SK-N-SH (cell line): ENCODE measurements at regions not wholly inside any gene's neighbourhood (a gene's known extent, or its start where the extent isn't known, plus 50 kb on each side); places are given as distances from the start of the nearest gene placed in this dataset.

Experiments
- CTCF ChIA-PET: fragments of 300-600, 350-600 bp; formaldehyde crosslinking; extraction: SDS; loops from one replicate; lab custom pipeline; 2021; lab: Yijun Ruan, JAX
- POLR2A ChIA-PET: fragments of 350-600 bp; sonication (Branson Sonifier 250); formaldehyde crosslinking; extraction: SDS; loops from one replicate; lab custom pipeline; 2020; ENCODE audit warnings: antibody characterized with exemption, inconsistent platforms; lab: Yijun Ruan, JAX
- DNase-seq: peaks from one replicate; pipeline ENCODE4 v3.0.0; 2012
- H2AFZ ChIP-seq: fragments of 200-600 bp; sonication (generic); 2 replicates; pipeline ENCODE4 v1.8.1; 2016; ENCODE audit warnings: antibody characterized with exemption, mild to moderate bottlenecking, low read depth
- H3F3A ChIP-seq: fragments of 200-600 bp; sonication (generic); replicated peaks from 2 replicates; pipeline ENCODE3; 2016; ENCODE audit warnings: antibody characterized with exemption, mild to moderate bottlenecking; ENCODE audit not compliant: insufficient read depth
- H3K27ac ChIP-seq, 2 experiments: fragments of 200-500 bp in 1 of 2; fragments of 200-600 bp in 1 of 2; sonication (Bioruptor generic) in 1 of 2; sonication (generic), shearing (Covaris generic) in 1 of 2; 2 replicates each; pipeline versions ENCODE4 v1.5.1 to v1.6.1; 2014 to 2016; ENCODE audit warnings: low read depth in 2 of 2, inconsistent platforms in 1 of 2, low read length in 1 of 2, mild to moderate bottlenecking in 1 of 2, mixed read lengths in 1 of 2
- H3K27me3 ChIP-seq: fragments of 200-600 bp; sonication (generic), shearing (Covaris generic); 2 replicates; pipeline ENCODE4 v1.6.1; 2016; ENCODE audit warnings: mixed run types; ENCODE audit not compliant: insufficient read depth
- H3K36me3 ChIP-seq, 2 experiments: fragments of 200-500 bp in 1 of 2; fragments of 200-600 bp in 1 of 2; sonication (Bioruptor generic) in 1 of 2; sonication (generic) in 1 of 2; replicated peaks in 1 of 2; 2 replicates each; pipeline versions ENCODE3 to v1.5.1; 2014 to 2016; ENCODE audit warnings: low read length in 1 of 2, mild to moderate bottlenecking in 1 of 2; ENCODE audit not compliant: insufficient read depth in 2 of 2, control insufficient read depth in 1 of 2
- H3K4me1 ChIP-seq, 2 experiments: fragments of 200-500 bp in 1 of 2; fragments of 200-600 bp in 1 of 2; sonication (Bioruptor generic) in 1 of 2; sonication (generic), shearing (Covaris generic) in 1 of 2; 2 replicates each; pipeline versions ENCODE4 v1.5.1 to v1.6.1; 2014 to 2016; ENCODE audit warnings: low read depth in 1 of 2, low read length in 1 of 2, mixed run types in 1 of 2; ENCODE audit not compliant: insufficient read depth in 2 of 2, control insufficient read depth in 1 of 2
- H3K4me2 ChIP-seq: fragments of 200-600 bp; sonication (generic), shearing (Covaris generic); 2 replicates; pipeline ENCODE4 v1.6.1; 2017; ENCODE audit warnings: mixed run types
- H3K4me3 ChIP-seq, 2 experiments: fragments of 200-500 bp in 1 of 2; fragments of 200-600 bp in 1 of 2; sonication (Bioruptor generic) in 1 of 2; sonication (generic), shearing (Covaris generic) in 1 of 2; 2 replicates each; pipeline versions ENCODE4 v1.5.1 to v1.8.1; 2014 to 2016; ENCODE audit warnings: low read depth in 2 of 2, inconsistent platforms in 1 of 2, low read length in 1 of 2, mild to moderate bottlenecking in 1 of 2, mixed read lengths in 1 of 2, moderate library complexity in 1 of 2
- H3K79me2 ChIP-seq: fragments of 200-600 bp; sonication (generic); 2 replicates; pipeline ENCODE4 v1.8.1; 2017; ENCODE audit warnings: mild to moderate bottlenecking; ENCODE audit not compliant: insufficient read depth
- H3K9ac ChIP-seq: fragments of 200-600 bp; sonication (generic); 2 replicates; pipeline ENCODE4 v1.6.1; 2017; ENCODE audit warnings: mixed run types
- H3K9me2 ChIP-seq: fragments of 200-600 bp; sonication (generic); 2 replicates; pipeline ENCODE4 v1.6.1; 2017; ENCODE audit warnings: mixed run types
- H3K9me3 ChIP-seq: fragments of 200-600 bp; sonication (generic); 2 replicates; pipeline ENCODE4 v1.6.1; 2017; ENCODE audit warnings: mixed run types, mild to moderate bottlenecking, moderate library complexity
- H4K20me1 ChIP-seq: fragments of 200-600 bp; sonication (generic); 2 replicates; pipeline ENCODE4 v1.6.1; 2017; ENCODE audit warnings: mild to moderate bottlenecking, mixed run types; ENCODE audit not compliant: insufficient read depth
- ELF1 ChIP-seq: IDR thresholded peaks from 2 replicates; pipeline ENCODE4 v1.4.0; 2012
- EP300 ChIP-seq, 2 experiments: IDR thresholded peaks; 2 replicates each; pipeline versions ENCODE4 v1.4.0 to v1.6.1; 2012; ENCODE audit warnings: borderline replicate concordance in 1 of 2, low read depth in 1 of 2, low read length in 1 of 2
- FOSL2 ChIP-seq: IDR thresholded peaks from 2 replicates; pipeline ENCODE4 v1.4.0; 2012; ENCODE audit warnings: low read depth, mild to moderate bottlenecking, moderate library complexity, borderline replicate concordance
- FOXM1 ChIP-seq: IDR thresholded peaks from 2 replicates; pipeline ENCODE4 v1.4.0; 2012; ENCODE audit warnings: low read depth, mild to moderate bottlenecking
- GABPA ChIP-seq: IDR thresholded peaks from 2 replicates; pipeline ENCODE4 v1.4.0; 2012; ENCODE audit warnings: low read depth, mild to moderate bottlenecking
- IRF3 ChIP-seq: fragments of 150-350 bp; IDR thresholded peaks from 2 replicates; pipeline ENCODE4 v1.6.1; 2016; ENCODE audit warnings: mild to moderate bottlenecking, low read depth, low read length
- JUND ChIP-seq: IDR thresholded peaks from 2 replicates; pipeline ENCODE4 v1.4.0; 2012
- MXI1 ChIP-seq: IDR thresholded peaks from 2 replicates; pipeline ENCODE4 v1.6.1; 2012; ENCODE audit warnings: mild to moderate bottlenecking, low read depth, low read length, improper control_type of control experiment
- NFIC ChIP-seq: IDR thresholded peaks from 2 replicates; pipeline ENCODE4 v1.4.0; 2012; ENCODE audit warnings: borderline replicate concordance
- NRF1 ChIP-seq: IDR thresholded peaks from 2 replicates; pipeline ENCODE4 v1.6.1; 2012; ENCODE audit warnings: low read depth, mild to moderate bottlenecking, low read length
- POLR2AphosphoS5 ChIP-seq: IDR thresholded peaks from 2 replicates; pipeline ENCODE4 v1.6.1; 2012; ENCODE audit warnings: low read depth, low read length
- RCOR1 ChIP-seq: fragments of 150-350 bp; IDR thresholded peaks from 2 replicates; pipeline ENCODE4 v1.6.1; 2017; ENCODE audit warnings: antibody characterized with exemption, low read length
- REST ChIP-seq: IDR thresholded peaks from 2 replicates; pipeline ENCODE4 v1.6.1; 2012; ENCODE audit warnings: mild to moderate bottlenecking, low read depth, low read length, moderate library complexity
- RFX5 ChIP-seq: IDR thresholded peaks from 2 replicates; pipeline ENCODE4 v1.6.1; 2012; ENCODE audit warnings: mild to moderate bottlenecking, improper control_type of control experiment, low read length
- RXRA ChIP-seq: IDR thresholded peaks from 2 replicates; pipeline ENCODE4 v1.4.0; 2012; ENCODE audit warnings: low read depth, mild to moderate bottlenecking, borderline replicate concordance
- SIN3A ChIP-seq: IDR thresholded peaks from 2 replicates; pipeline ENCODE4 v1.6.1; 2012; ENCODE audit warnings: low read depth, mild to moderate bottlenecking, low read length, moderate library complexity, borderline replicate concordance
- SMC3 ChIP-seq: IDR thresholded peaks from 2 replicates; pipeline ENCODE4 v1.6.1; 2012; ENCODE audit warnings: low read depth, low read length, improper control_type of control experiment
- TEAD4 ChIP-seq: IDR thresholded peaks from 2 replicates; pipeline ENCODE4 v1.4.0; 2012; ENCODE audit warnings: mild to moderate bottlenecking, borderline replicate concordance; ENCODE audit not compliant: insufficient read depth
- USF1 ChIP-seq: IDR thresholded peaks from 2 replicates; pipeline ENCODE4 v1.4.0; 2012; ENCODE audit warnings: low read depth, borderline replicate concordance
- USF2 ChIP-seq: fragments of 150-350 bp; IDR thresholded peaks from 2 replicates; pipeline ENCODE4 v1.6.1; 2017; ENCODE audit warnings: antibody characterized with exemption, low read length, low read depth, borderline replicate concordance
- YY1 ChIP-seq: IDR thresholded peaks from 2 replicates; pipeline ENCODE4 v1.4.0; 2012; ENCODE audit warnings: low read depth, mild to moderate bottlenecking
- WGBS: methylation state at CpG from one replicate; pipeline ENCODE4 v1.1.6; 2017; ENCODE audit warnings: low lambda C conversion rate; 5-methylcytosine and 5-hydroxymethylcytosine counted together

DNA sequence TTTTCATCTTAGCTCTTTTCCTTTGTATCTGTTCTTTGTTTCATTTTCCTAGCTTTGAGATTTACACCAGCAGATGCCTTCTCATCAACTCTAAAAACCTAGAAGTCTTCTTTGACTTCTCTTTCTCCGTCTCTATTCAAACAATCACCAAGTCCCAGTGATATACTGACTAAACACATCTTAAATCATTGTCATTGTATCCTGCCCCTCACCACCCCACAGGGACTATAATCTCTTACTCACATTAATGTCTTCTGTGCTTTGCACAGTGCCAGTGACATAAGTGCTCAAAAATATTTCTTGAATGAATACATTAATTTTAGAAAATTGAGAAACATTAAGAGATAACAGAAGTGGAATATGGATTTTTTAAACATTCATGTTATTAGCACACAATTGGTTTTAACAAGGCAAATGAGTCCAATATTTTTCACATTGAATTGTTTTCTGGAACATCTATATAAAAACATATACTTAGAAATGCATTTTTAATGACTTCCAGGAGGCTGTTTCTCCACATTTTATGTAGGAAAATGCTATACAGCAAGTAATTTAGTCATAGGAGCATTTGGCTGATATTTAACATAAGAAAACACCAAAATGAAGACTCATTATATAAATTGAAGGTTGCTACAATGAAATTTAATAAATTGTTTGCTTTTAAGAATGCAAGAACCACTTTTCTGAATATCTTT is 472.8 kb upstream of the PRICKLE1 start:
- no peak overlapping the region for H3K27ac ChIP-seq
- no peaks in the 10 kb centered on the region for H3K79me2 ChIP-seq
- H3K4me1 ChIP-seq = no peaks in the 10 kb centered on the region; a peak in 1 of 4 replicates
- no peak overlapping the region for H3K4me3 ChIP-seq
- POLR2A ChIA-PET = no interaction called here
- H4K20me1 ChIP-seq = no peaks in the 10 kb centered on the region
- WGBS = 30% methylated on average over 1 of the region's 1 CpG
- no peak for DNase-seq
- H3F3A ChIP-seq = no peaks in the 10 kb centered on the region
- CTCF ChIA-PET = no interaction called here
- no peaks in the 10 kb centered on the region for H3K9me3 ChIP-seq
- TF ChIP-seq FOSL2 (no peak), SIN3A (no peak), RCOR1 (no peak), RFX5 (no peak), JUND (no peak)
- H3K4me2 ChIP-seq = no peak overlapping the region
- no peaks in the 10 kb centered on the region for H3K9me2 ChIP-seq
- H3K27me3 ChIP-seq = no peaks in the 10 kb centered on the region
- H2AFZ ChIP-seq = no peak overlapping the region
- H3K36me3 ChIP-seq = no peaks in the 10 kb centered on the region
- no peak overlapping the region for H3K9ac ChIP-seq

- no peak overlapping the region for H3K4me2 ChIP-seq
- CTCF ChIA-PET = no interaction called here
- H4K20me1 ChIP-seq = no peaks in the 10 kb centered on the region
Observed at GRCh38 chr12:43060742-43061141, 471.2 kb upstream of the PRICKLE1 start.

More at GRCh38 chr12:43060742-43061141, 471.2 kb upstream of the PRICKLE1 start:
- no peak for DNase-seq
- H3K4me1 ChIP-seq = no peaks in the 10 kb centered on the region; a peak in 1 of 4 replicates
- no peaks in the 10 kb centered on the region for H3K27me3 ChIP-seq
- no peak overlapping the region for H3K4me3 ChIP-seq
- no peak overlapping the region for H2AFZ ChIP-seq
- no peaks in the 10 kb centered on the region for H3K79me2 ChIP-seq
- no peak overlapping the region for H3K27ac ChIP-seq
- H3K9ac ChIP-seq = no peak overlapping the region
- no peak for TF ChIP-seq FOXM1
- no peak for TF ChIP-seq USF1
- TF ChIP-seq ELF1 = no peak
- no peak for TF ChIP-seq SIN3A
- TF ChIP-seq NFIC = no peak
- no peak for TF ChIP-seq EP300 (IDR thresholded peaks at IDR 0.05; ENCODE audit: borderline replicate concordance in 1 of 2, low read depth in 1 of 2, low read length in 1 of 2)
- TF ChIP-seq GABPA = no peak
- no peak for TF ChIP-seq TEAD4
- TF ChIP-seq REST = no peak
- TF ChIP-seq JUND = no peak
- no peak for TF ChIP-seq IRF3
- TF ChIP-seq NRF1 = no peak
- TF ChIP-seq RFX5 = no peak
- no peak for TF ChIP-seq POLR2AphosphoS5
- no peak for TF ChIP-seq YY1
- no peak for TF ChIP-seq USF2
- TF ChIP-seq RXRA = no peak
- TF ChIP-seq SMC3 = no peak
- TF ChIP-seq MXI1 = no peak
- WGBS = 8% methylated on average over 2 of the region's 2 CpGs
- POLR2A ChIA-PET = no interaction called here
- no peaks in the 10 kb centered on the region for H3F3A ChIP-seq
- no peaks in the 10 kb centered on the region for H3K36me3 ChIP-seq
- no peaks in the 10 kb centered on the region for H3K9me3 ChIP-seq
- H3K9me2 ChIP-seq = no peaks in the 10 kb centered on the region
